GM12878 (cell line): ENCODE measurements at regions not wholly inside any gene's neighbourhood (a gene's known extent, or its start where the extent isn't known, plus 50 kb on each side); places are given as distances from the start of the nearest gene placed in this dataset.

ENCODE experiments used
- JUND ChIP-seq: IDR thresholded peaks from 2 replicates; pipeline ENCODE4 v1.6.1; 2012; ENCODE audit warnings: low read depth, mild to moderate bottlenecking, low read length, improper control_type of control experiment, moderate library complexity
- NFYB ChIP-seq: IDR thresholded peaks from 2 replicates; pipeline ENCODE4 v1.6.1; 2011; ENCODE audit warnings: low read depth, mild to moderate bottlenecking, low read length, improper control_type of control experiment, moderate library complexity; ENCODE audit not compliant: insufficient read depth
- RBBP5 ChIP-seq: fragments of 200-600 bp; sonication (generic); conservative IDR thresholded peaks from 2 replicates; pipeline ENCODE4 v1.6.1; 2016
- TF ChIP-seq, protein P1 (sequence below): fragments of 450-650 bp; IDR thresholded peaks from 2 replicates; pipeline ENCODE4 v1.6.1; 2016; ENCODE audit warnings: mild to moderate bottlenecking

DNA sequence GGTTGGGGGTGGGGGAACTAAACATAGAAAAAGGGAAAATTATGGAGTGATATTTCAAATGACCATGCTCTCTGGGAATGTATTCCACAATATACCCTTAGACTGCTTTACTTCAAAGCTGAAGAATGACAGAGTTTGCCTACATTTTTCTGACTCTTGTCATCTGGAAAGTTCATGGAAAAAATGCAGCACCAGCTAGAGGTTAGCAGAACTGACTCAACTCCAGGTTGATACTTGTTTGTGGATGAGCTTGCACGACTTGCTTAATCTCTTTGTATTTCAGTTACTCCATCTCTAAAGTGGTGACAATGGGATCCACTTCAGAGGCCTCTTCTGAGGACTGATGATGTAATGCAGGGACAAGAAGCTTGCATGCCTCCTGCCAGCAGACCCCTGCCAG is 824.0 kb upstream of the ID2 start:
- TF ChIP-seq NFYB (no peak), JUND (no peak), RBBP5 (no peak)
- TF ChIP-seq, protein P1, sequence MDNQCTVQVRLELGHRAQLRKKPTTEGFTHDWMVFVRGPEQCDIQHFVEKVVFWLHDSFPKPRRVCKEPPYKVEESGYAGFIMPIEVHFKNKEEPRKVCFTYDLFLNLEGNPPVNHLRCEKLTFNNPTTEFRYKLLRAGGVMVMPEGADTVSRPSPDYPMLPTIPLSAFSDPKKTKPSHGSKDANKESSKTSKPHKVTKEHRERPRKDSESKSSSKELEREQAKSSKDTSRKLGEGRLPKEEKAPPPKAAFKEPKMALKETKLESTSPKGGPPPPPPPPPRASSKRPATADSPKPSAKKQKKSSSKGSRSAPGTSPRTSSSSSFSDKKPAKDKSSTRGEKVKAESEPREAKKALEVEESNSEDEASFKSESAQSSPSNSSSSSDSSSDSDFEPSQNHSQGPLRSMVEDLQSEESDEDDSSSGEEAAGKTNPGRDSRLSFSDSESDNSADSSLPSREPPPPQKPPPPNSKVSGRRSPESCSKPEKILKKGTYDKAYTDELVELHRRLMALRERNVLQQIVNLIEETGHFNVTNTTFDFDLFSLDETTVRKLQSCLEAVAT = no peak
